ENCODE measurements at regions not wholly inside any gene's neighbourhood (a gene's known extent, or its start where the extent isn't known, plus 50 kb on each side); places are given as distances from the start of the nearest gene placed in this dataset.

GRCh38 chr4:79148369-79148768 lies 177.5 kb downstream of the NAA11 start:
- DNase-seq, result no peak

GRCh38 chr4:79147251-79147650 lies 178.6 kb downstream of the NAA11 start:
- no peak for DNase-seq
- no peaks in the 10 kb centered on the region for H3K4me1 ChIP-seq
- no peak overlapping the region for H3K4me3 ChIP-seq
- 93 to 100% methylated on average over 1 of the region's 1 CpG for WGBS, 2 donors
- no peaks in the 10 kb centered on the region for H3K36me3 ChIP-seq
- no peak for TF ChIP-seq CTCF (IDR thresholded peaks at IDR 0.05)
- intact Hi-C loops (cut with DNase I), result loop anchor here in 1 of 10 donors (1.0 kb wide), 1 partner anchor 36 kb away; no protein-coding TSS in a partner anchor
- H3K27me3 ChIP-seq, result no peaks in the 10 kb centered on the region
- no peak for ATAC-seq
- H3K27ac ChIP-seq, result no peak overlapping the region
- H3K9me3 ChIP-seq, result peaks cover 0 to 59% (median 21%) of the 10 kb centered on the region in 11 donors

More at GRCh38 chr4:79148369-79148768, 177.5 kb downstream of the NAA11 start:
- WGBS, 2 donors, result 87 to 92% methylated on average over 2 of the region's 2 CpGs
- Histone ChIP-seq H3K9me3 (peaks cover 0 to 50% (median 18%) of the 10 kb centered on the region in 11 donors), H3K4me3 (no peak overlapping the region), H3K27me3 (no peaks in the 10 kb centered on the region), H3K4me1 (no peaks in the 10 kb centered on the region), H3K27ac (no peak overlapping the region), H3K36me3 (no peaks in the 10 kb centered on the region)
- no peak for ATAC-seq
- intact Hi-C loops (cut with DNase I), result no loop called here
- no peak for TF ChIP-seq CTCF (IDR thresholded peaks at IDR 0.05)

GRCh38 chr4:79141530-79141929 lies 184.3 kb downstream of the NAA11 start:
- no peaks in the 10 kb centered on the region for H3K4me1 ChIP-seq
- 21 to 35% methylated on average over 3 of the region's 3 CpGs for WGBS, 2 donors
- no peaks in the 10 kb centered on the region for H3K36me3 ChIP-seq
- peaks cover 0 to 29% (median 10%) of the 10 kb centered on the region in 11 donors for H3K9me3 ChIP-seq
- H3K27ac ChIP-seq, result no peak overlapping the region
- intact Hi-C loops (cut with DNase I), result no loop called here
- no peaks in the 10 kb centered on the region for H3K27me3 ChIP-seq
- no peak for TF ChIP-seq CTCF (IDR thresholded peaks at IDR 0.05)
- DNase-seq (no peak), ATAC-seq (peak in 5 of 8 donors; percentile 28 to 59 (median 46))
- no peak overlapping the region for H3K4me3 ChIP-seq

GRCh38 chr4:79134767-79135166 lies 191.1 kb downstream of the NAA11 start:
- H3K9me3 ChIP-seq, result peaks cover 0 to 9% (median 5%) of the 10 kb centered on the region in 11 donors
- ATAC-seq, result no peak
- H3K36me3 ChIP-seq, result no peaks in the 10 kb centered on the region
- no peaks in the 10 kb centered on the region for H3K27me3 ChIP-seq
- H3K4me1 ChIP-seq, result no peaks in the 10 kb centered on the region
- intact Hi-C loops (cut with DNase I), result no loop called here
- H3K27ac ChIP-seq, result no peak overlapping the region
- DNase-seq, result no peak
- TF ChIP-seq CTCF (IDR thresholded peaks at IDR 0.05), result no peak
- no peak overlapping the region for H3K4me3 ChIP-seq
